DND-41 (cell line): ENCODE measurements at regions not wholly inside any gene's neighbourhood (a gene's known extent, or its start where the extent isn't known, plus 50 kb on each side); places are given as distances from the start of the nearest gene placed in this dataset.

ENCODE experiments used
- ATAC-seq: fragments of 200-7000 bp; cut with Tn5 transposase; 3 replicates; pipeline ENCODE4 v1.9.1; 2021; ENCODE audit warnings: low read depth; ENCODE audit not compliant: insufficient read depth
- DNase-seq: peaks from one replicate; pipeline ENCODE4 v3.0.0-alpha.2; 2020
- H2AFZ ChIP-seq: 2 replicates; pipeline ENCODE4 v1.6.0; 2012; ENCODE audit warnings: low read depth, low read length
- H3K27ac ChIP-seq: 2 replicates; pipeline ENCODE4 v1.5.1; 2012; ENCODE audit warnings: low read length, inconsistent platforms
- H3K27me3 ChIP-seq: fragments of 200-600 bp; sonication (generic); 2 replicates; pipeline ENCODE4 v1.6.0; 2012; ENCODE audit warnings: low read length, mild to moderate bottlenecking, inconsistent platforms; ENCODE audit not compliant: insufficient read depth, poor library complexity
- H3K36me3 ChIP-seq: 2 replicates; pipeline ENCODE4 v1.5.1; 2012; ENCODE audit warnings: low read length, inconsistent platforms; ENCODE audit not compliant: insufficient read depth
- H3K4me1 ChIP-seq: 2 replicates; pipeline ENCODE4 v1.5.1; 2012; ENCODE audit warnings: mild to moderate bottlenecking, low read length; ENCODE audit not compliant: insufficient read depth
- H3K4me2 ChIP-seq: 2 replicates; pipeline ENCODE4 v1.6.0; 2012; ENCODE audit warnings: mild to moderate bottlenecking, moderate library complexity, low read length, inconsistent platforms; ENCODE audit not compliant: insufficient read depth
- H3K4me3 ChIP-seq, 2 experiments: fragments of 200-600 bp in 1 of 2; shearing (Covaris generic) in 1 of 2; 2 replicates each; pipeline ENCODE4 v1.5.1; 2012 to 2016; ENCODE audit warnings: inconsistent platforms in 2 of 2, low read length in 2 of 2, mild to moderate bottlenecking in 2 of 2, low read depth in 1 of 2, moderate library complexity in 1 of 2
- H3K79me2 ChIP-seq: 2 replicates; pipeline ENCODE4 v1.6.0; 2012; ENCODE audit warnings: low read length, inconsistent platforms; ENCODE audit not compliant: insufficient read depth
- H3K9ac ChIP-seq: 2 replicates; pipeline ENCODE4 v1.6.0; 2012; ENCODE audit warnings: low read depth, mild to moderate bottlenecking, inconsistent platforms, low read length, moderate library complexity
- H3K9me3 ChIP-seq: 2 replicates; pipeline ENCODE4 v1.5.1; 2012; ENCODE audit warnings: low read length, moderate library complexity, mild to moderate bottlenecking, inconsistent platforms; ENCODE audit not compliant: insufficient read depth, severe bottlenecking
- H4K20me1 ChIP-seq: 2 replicates; pipeline ENCODE4 v1.6.0; 2012; ENCODE audit warnings: low read length; ENCODE audit not compliant: insufficient read depth
- CTCF ChIP-seq: IDR thresholded peaks from 2 replicates; pipeline ENCODE4 v1.5.1; 2012; ENCODE audit warnings: borderline replicate concordance, low read length, moderate library complexity, mild to moderate bottlenecking; ENCODE audit not compliant: poor library complexity, severe bottlenecking; ENCODE audit errors: extremely low read depth
- EZH2 ChIP-seq: IDR thresholded peaks from 3 replicates; pipeline ENCODE4 v1.6.1; 2012; ENCODE audit warnings: borderline replicate concordance, low read depth, mild to moderate bottlenecking, moderate library complexity, low read length, inconsistent platforms; ENCODE audit not compliant: severe bottlenecking

GRCh38 chr7:20270867-20271266, 53.7 kb upstream of the MACC1 start:
- no peak overlapping the region for H3K4me2 ChIP-seq
- no peak for TF ChIP-seq CTCF
- no peak for TF ChIP-seq EZH2
- H2AFZ ChIP-seq, result no peak overlapping the region

GRCh38 chr7:20275637-20276036, 55.1 kb upstream of the ITGB8 start:
- no peak for TF ChIP-seq EZH2
- no peak for TF ChIP-seq CTCF
- no peak for ATAC-seq
- no peak overlapping the region for H3K9ac ChIP-seq
- H3K4me3 ChIP-seq, result no peak overlapping the region
- no peak overlapping the region for H2AFZ ChIP-seq
- no peaks in the 10 kb centered on the region for H3K79me2 ChIP-seq
- H3K4me2 ChIP-seq, result no peak overlapping the region
- no peaks in the 10 kb centered on the region for H3K4me1 ChIP-seq
- no peaks in the 10 kb centered on the region for H3K36me3 ChIP-seq
- H4K20me1 ChIP-seq, result no peaks in the 10 kb centered on the region
- no peaks in the 10 kb centered on the region for H3K27me3 ChIP-seq
- H3K27ac ChIP-seq, result no peak overlapping the region
- no peak for DNase-seq
- no peaks in the 10 kb centered on the region for H3K9me3 ChIP-seq

More at GRCh38 chr7:20270867-20271266, 53.7 kb upstream of the MACC1 start:
- no peaks in the 10 kb centered on the region for H3K4me1 ChIP-seq
- no peak overlapping the region for H3K4me3 ChIP-seq
- H3K27ac ChIP-seq, result no peak overlapping the region
- no peak for ATAC-seq
- H4K20me1 ChIP-seq, result no peaks in the 10 kb centered on the region
- no peak overlapping the region for H3K9ac ChIP-seq
- no peaks in the 10 kb centered on the region for H3K9me3 ChIP-seq
- DNase-seq, result no peak
- no peaks in the 10 kb centered on the region for H3K27me3 ChIP-seq
- H3K36me3 ChIP-seq, result no peaks in the 10 kb centered on the region
- H3K79me2 ChIP-seq, result no peaks in the 10 kb centered on the region

DNA sequence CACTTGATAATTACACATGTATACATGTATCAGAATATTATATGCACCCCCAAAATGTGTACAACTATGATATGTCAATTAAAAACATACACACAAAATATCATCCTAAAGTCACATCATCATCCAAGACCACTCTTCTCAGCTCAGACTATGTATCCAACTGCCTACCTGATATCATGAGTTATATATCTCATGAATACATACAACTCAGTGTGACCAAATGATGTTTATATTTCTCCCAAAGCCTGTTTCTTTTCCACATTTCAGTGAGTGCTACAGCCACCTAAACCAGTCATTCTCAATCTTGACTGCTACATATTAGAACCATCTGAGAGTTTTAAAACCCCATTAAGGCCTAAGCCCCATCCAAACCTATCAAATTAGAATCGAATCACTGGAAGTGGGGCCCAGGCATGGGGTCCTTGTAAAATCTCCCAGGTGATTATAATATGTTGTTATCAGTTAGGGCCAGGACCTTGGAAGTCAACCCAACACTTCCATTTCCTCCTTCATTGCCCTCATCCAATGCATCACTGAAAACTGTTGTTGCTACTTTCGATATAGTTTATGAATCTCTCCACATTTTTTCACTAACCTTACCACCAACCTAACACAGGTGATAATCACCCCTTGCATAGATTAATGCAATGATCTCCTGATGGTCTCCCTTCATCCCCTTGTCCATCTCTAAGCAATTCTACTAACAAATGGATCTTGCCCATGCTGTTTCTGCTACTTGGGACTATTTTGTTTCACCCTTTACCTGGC, 53.8 kb upstream of the ITGB8 start:
- ATAC-seq (no peak), DNase-seq (no peak)
- H3K4me1 ChIP-seq, result no peaks in the 10 kb centered on the region
- no peak overlapping the region for H2AFZ ChIP-seq
- H4K20me1 ChIP-seq, result no peaks in the 10 kb centered on the region
- no peak overlapping the region for H3K27ac ChIP-seq
- no peaks in the 10 kb centered on the region for H3K36me3 ChIP-seq
- H3K4me3 ChIP-seq, result no peak overlapping the region
- no peaks in the 10 kb centered on the region for H3K27me3 ChIP-seq
- H3K9ac ChIP-seq, result no peak overlapping the region
- H3K4me2 ChIP-seq, result no peak overlapping the region
- H3K9me3 ChIP-seq, result no peaks in the 10 kb centered on the region
- no peaks in the 10 kb centered on the region for H3K79me2 ChIP-seq
- TF ChIP-seq EZH2, result no peak
- no peak for TF ChIP-seq CTCF

GRCh38 chr7:20279979-20280378, 50.7 kb upstream of the ITGB8 start:
- Histone ChIP-seq H3K36me3 (no peaks in the 10 kb centered on the region), H2AFZ (no peak overlapping the region), H3K79me2 (no peaks in the 10 kb centered on the region), H3K4me2 (no peak overlapping the region), H4K20me1 (no peaks in the 10 kb centered on the region), H3K9ac (no peak overlapping the region), H3K27ac (no peak overlapping the region), H3K9me3 (no peaks in the 10 kb centered on the region), H3K4me3 (no peak overlapping the region), H3K27me3 (no peaks in the 10 kb centered on the region), H3K4me1 (no peaks in the 10 kb centered on the region)
- TF ChIP-seq CTCF (no peak), EZH2 (no peak)
- ATAC-seq (peak; percentile 48; the same call in 2 of the 3 replicates), DNase-seq (no peak)
